Stomach (tissue), 8 donors: ENCODE measurements at regions not wholly inside any gene's neighbourhood (a gene's known extent, or its start where the extent isn't known, plus 50 kb on each side); places are given as distances from the start of the nearest gene placed in this dataset.

ENCODE experiments used
- DNase-seq, 2 donors: peaks; one replicate each; pipeline versions ENCODE4 v3.0.0 to v3.0.0-alpha.2; 2013 to 2019
- H3K27ac ChIP-seq, 5 donors: fragments of 200-600 bp in 4 of 5; sonication (generic) in 4 of 5; one replicate each; pipeline ENCODE4 v1.5.1; 2013 to 2019; ENCODE audit warnings: mild to moderate bottlenecking in 1 of 5, moderate library complexity in 1 of 5
- H3K27me3 ChIP-seq, 3 donors: fragments of 200-600 bp; sonication (generic); one replicate each; pipeline ENCODE4 v1.5.1; 2017 to 2019; ENCODE audit warnings: mixed run types in 1 of 3
- H3K36me3 ChIP-seq, 4 donors: fragments of 200-600 bp; sonication (generic); 1 replicate in 3 of 4; 2 replicates in 1 of 4; pipeline ENCODE4 v1.5.1; 2016 to 2019
- H3K4me1 ChIP-seq, 4 donors: fragments of 200-600 bp; sonication (generic); one replicate each; pipeline ENCODE4 v1.5.1; 2016 to 2019
- H3K4me3 ChIP-seq, 4 donors: fragments of 200-600 bp; sonication (generic) in 3 of 4; one replicate each; pipeline ENCODE4 v1.5.1; 2016 to 2019; ENCODE audit warnings: mild to moderate bottlenecking in 1 of 4
- H3K9me3 ChIP-seq, 4 donors: fragments of 200-600 bp; sonication (generic); one replicate each; pipeline ENCODE4 v1.5.1; 2016 to 2019
- EP300 ChIP-seq: sonication (generic); formaldehyde crosslinking; IDR thresholded peaks from one replicate; pipeline ENCODE4 v1.6.1; 2017; ENCODE audit warnings: antibody characterized with exemption
- POLR2A ChIP-seq, 4 donors: fragments of 450-650 bp; IDR thresholded peaks; one replicate each; pipeline ENCODE4 v1.6.1; 2016; ENCODE audit warnings: antibody characterized with exemption in 4 of 4, control low read depth in 2 of 4, mild to moderate bottlenecking in 1 of 4, moderate library complexity in 1 of 4
- POLR2AphosphoS5 ChIP-seq, 3 donors: sonication (generic); formaldehyde crosslinking; IDR thresholded peaks; one replicate each; pipeline ENCODE4 v1.6.1; 2016; ENCODE audit warnings: antibody characterized with exemption in 3 of 3
- WGBS, 5 donors: extraction: QIAGEN DNeasy Blood & Tissue Kit in 3 of 5; methylation state at CpG; one replicate each; pipeline versions ENCODE4 v1.1.5 to v1.1.7; 2013 to 2018; 5-methylcytosine and 5-hydroxymethylcytosine counted together
- intact Hi-C: fragments of 100-400 bp; cut with DNase I; formaldehyde crosslinking; loops from one replicate; pipeline ENCODE4 v1.15.1; 2023; ENCODE audit warnings: low total_unique reads
- TF ChIP-seq, protein P1 (sequence below), 7 experiments: fragments of 450-650 bp in 4 of 7; fragments of 200-600 bp in 3 of 7; sonication (generic) in 3 of 7; IDR thresholded peaks; one replicate each; pipeline ENCODE4 v1.5.1; 2016 to 2019; ENCODE audit warnings: antibody characterized with exemption in 7 of 7, control low read depth in 2 of 7, mild to moderate bottlenecking in 1 of 7
- donor health status: healthy with polysubstance abuse.
- donor health status: Bipolar disorder and iron deficiency.
- donor health status: healthy.

DNA sequence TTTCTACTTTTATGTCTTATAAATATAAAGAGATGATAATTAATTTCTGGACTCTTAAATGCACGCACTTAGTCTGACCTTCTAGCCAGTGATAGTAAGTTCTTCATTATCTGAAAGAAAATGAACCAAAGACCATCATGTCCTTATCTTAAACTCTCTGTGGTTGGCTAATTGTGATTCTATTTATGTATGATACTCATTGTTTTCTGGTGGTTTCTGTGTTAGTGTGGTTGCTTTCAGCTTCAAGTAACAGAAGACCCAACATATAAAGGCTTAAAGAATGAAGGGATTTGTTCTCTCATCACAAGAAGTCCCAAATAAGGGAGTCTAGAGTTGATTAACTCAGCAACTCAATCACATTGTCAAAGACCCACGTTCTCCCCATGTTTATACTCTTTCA lies 225.2 kb upstream of the TANK start:
- H3K9me3 ChIP-seq, result no peaks in the 10 kb centered on the region
- no peaks in the 10 kb centered on the region for H3K4me1 ChIP-seq
- H3K36me3 ChIP-seq, result no peaks in the 10 kb centered on the region
- TF ChIP-seq, protein P1, sequence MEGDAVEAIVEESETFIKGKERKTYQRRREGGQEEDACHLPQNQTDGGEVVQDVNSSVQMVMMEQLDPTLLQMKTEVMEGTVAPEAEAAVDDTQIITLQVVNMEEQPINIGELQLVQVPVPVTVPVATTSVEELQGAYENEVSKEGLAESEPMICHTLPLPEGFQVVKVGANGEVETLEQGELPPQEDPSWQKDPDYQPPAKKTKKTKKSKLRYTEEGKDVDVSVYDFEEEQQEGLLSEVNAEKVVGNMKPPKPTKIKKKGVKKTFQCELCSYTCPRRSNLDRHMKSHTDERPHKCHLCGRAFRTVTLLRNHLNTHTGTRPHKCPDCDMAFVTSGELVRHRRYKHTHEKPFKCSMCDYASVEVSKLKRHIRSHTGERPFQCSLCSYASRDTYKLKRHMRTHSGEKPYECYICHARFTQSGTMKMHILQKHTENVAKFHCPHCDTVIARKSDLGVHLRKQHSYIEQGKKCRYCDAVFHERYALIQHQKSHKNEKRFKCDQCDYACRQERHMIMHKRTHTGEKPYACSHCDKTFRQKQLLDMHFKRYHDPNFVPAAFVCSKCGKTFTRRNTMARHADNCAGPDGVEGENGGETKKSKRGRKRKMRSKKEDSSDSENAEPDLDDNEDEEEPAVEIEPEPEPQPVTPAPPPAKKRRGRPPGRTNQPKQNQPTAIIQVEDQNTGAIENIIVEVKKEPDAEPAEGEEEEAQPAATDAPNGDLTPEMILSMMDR (IDR thresholded peaks at IDR 0.05), result no peak
- TF ChIP-seq POLR2AphosphoS5 (IDR thresholded peaks at IDR 0.05) (no peak), POLR2A (IDR thresholded peaks at IDR 0.05) (no peak), EP300 (no peak)
- no peaks in the 10 kb centered on the region for H3K27me3 ChIP-seq
- H3K27ac ChIP-seq, result no peak overlapping the region
- intact Hi-C loops, result no loop called here
- no peak for DNase-seq
- WGBS, 5 donors, result 67 to 78% (median 70%) methylated on average over 2 of the region's 2 CpGs
- no peak overlapping the region for H3K4me3 ChIP-seq

DNA sequence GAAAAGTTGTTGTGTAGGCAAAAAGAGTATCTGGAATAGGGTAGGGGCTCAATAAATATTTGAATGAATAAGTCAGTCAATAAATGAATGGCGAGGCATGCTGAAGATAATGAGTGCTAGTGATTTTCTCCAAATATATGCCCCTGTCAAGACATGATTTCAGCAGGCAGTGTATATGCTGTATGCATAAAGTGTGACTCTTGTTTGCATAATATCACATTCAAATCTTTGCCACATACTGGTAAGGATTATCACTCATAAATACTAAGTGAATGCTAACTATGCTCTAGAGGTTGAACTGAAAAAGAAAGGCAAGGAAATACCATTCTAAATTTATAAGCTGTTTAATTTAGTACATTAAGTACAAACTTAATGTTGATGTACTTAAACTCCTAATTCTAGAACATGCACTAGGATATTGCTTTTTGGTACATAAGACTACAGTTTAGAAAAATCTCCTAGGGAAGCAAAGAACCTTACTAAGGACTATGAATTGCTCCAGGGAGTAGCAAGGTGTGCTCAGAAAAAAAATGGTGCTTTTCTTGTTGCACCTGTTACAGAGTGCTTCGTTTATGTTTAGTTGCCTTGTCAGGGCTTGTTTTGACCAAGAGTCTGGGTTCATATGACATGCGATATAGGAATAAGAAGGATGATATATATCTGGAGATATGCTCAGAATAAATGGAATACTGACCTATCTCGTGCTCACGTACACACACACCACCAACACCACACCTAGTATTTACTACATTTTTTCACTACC lies 224.0 kb upstream of the TANK start:
- WGBS, 5 donors, result 83 to 89% (median 87%) methylated on average over 5 of the region's 5 CpGs
- TF ChIP-seq POLR2A (IDR thresholded peaks at IDR 0.05) (no peak), POLR2AphosphoS5 (IDR thresholded peaks at IDR 0.05) (no peak), EP300 (no peak)
- TF ChIP-seq, protein P1 (IDR thresholded peaks at IDR 0.05), result no peak
- Histone ChIP-seq H3K4me1 (peaks cover 0 to 7% (median 0%) of the 10 kb centered on the region in 4 donors), H3K36me3 (no peaks in the 10 kb centered on the region), H3K9me3 (no peaks in the 10 kb centered on the region), H3K27me3 (no peaks in the 10 kb centered on the region), H3K4me3 (no peak overlapping the region), H3K27ac (no peak overlapping the region)
- intact Hi-C loops, result no loop called here
- no peak for DNase-seq

DNA sequence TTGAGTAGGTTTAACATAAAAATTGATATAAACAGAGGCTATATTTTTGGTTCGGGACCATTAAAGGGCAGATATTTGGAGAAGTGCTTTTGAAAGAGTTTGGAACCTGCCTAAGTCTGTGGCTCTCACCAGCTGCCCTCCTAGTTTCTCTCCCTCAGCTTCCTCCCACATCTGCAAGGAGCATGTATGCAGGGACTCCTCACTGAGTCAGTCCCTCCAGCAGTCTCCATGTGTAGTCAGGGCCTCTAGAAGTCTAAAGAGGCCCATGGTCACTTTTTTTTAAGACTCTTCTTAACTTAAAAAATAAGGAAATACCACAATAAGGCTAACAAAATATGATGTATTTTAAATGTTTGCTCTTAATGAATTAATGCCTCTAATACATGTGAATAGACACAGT lies 220.0 kb upstream of the TANK start:
- no peak overlapping the region for H3K27ac ChIP-seq
- no peak for DNase-seq
- no peaks in the 10 kb centered on the region for H3K9me3 ChIP-seq
- intact Hi-C loops, result no loop called here
- TF ChIP-seq POLR2A (IDR thresholded peaks at IDR 0.05) (no peak), POLR2AphosphoS5 (IDR thresholded peaks at IDR 0.05) (no peak), EP300 (no peak)
- TF ChIP-seq, protein P1 (IDR thresholded peaks at IDR 0.05), result no peak
- H3K4me3 ChIP-seq, result no peak overlapping the region
- WGBS, 5 donors, result 93 to 100% (median 93%) methylated on average over 1 of the region's 1 CpG
- H3K27me3 ChIP-seq, result no peaks in the 10 kb centered on the region
- no peaks in the 10 kb centered on the region for H3K36me3 ChIP-seq
- H3K4me1 ChIP-seq, result peaks cover 0 to 9% (median 0%) of the 10 kb centered on the region in 4 donors

- WGBS, 5 donors, result 34 to 57% (median 41%) methylated on average over 2 of the region's 2 CpGs
- Histone ChIP-seq H3K9me3 (no peaks in the 10 kb centered on the region), H3K4me1 (peaks cover 0 to 9% (median 0%) of the 10 kb centered on the region in 4 donors), H3K36me3 (no peaks in the 10 kb centered on the region), H3K27ac (no peak overlapping the region), H3K27me3 (no peaks in the 10 kb centered on the region), H3K4me3 (no peak overlapping the region)
- intact Hi-C loops, result no loop called here
- TF ChIP-seq POLR2A (IDR thresholded peaks at IDR 0.05) (no peak), EP300 (no peak), POLR2AphosphoS5 (IDR thresholded peaks at IDR 0.05) (no peak)
- TF ChIP-seq, protein P1 (IDR thresholded peaks at IDR 0.05), result no peak
- DNase-seq, result no peak
Observed at GRCh38 chr2:160940699-160941098, 219.5 kb upstream of the TANK start.
